ENCODE measurements at regions not wholly inside any gene's neighbourhood (a gene's known extent, or its start where the extent isn't known, plus 50 kb on each side); places are given as distances from the start of the nearest gene placed in this dataset.
A peak's percentile ranks its signal among the peaks of the same experiment; 100 is the strongest.

DNA sequence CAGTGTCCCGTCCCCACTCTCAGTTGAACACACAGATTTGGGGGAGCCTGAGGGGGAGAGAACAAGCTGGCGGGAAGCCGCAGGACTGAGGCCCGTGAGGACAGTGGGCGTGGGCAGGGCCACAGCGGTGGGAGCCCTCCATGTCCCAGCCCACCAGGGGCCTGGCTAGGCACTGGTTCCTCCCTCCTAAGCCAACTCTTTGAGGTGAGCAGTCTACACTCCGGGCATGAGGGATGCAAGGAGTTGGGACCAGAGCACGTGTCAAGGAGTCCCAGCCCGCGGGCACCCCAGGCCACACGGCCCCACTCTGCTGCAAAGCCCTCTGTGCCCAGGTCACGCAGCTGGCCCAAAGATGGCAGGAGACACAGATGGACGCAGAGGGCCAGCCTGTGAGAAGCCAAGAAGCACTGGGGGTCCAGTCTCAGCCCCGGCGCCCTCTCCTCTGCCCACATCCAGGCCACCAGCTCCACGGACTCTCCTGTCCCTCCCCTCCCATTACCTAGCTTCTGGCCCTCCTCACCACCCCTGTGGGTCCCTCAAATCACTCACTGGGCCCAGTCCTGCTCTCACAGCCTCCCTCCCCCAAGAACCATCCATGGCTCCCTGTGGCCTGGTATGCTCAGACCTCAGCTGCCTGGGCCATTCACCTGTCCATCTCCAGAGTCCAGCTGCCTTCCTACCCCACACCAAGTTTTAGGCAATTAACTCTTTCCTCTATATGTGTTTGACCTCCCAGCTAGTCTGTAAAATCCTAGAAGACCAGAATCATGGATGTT, 206.5 kb downstream of the RBFOX3 start:
- Histone ChIP-seq H3K9me2 (replicated peaks; ENCODE audit: low read depth, low read length) (no peaks in the 10 kb centered on the region), H3F3A (ENCODE audit: low read depth) (no peaks in the 10 kb centered on the region), H3K36me3 (ENCODE audit: insufficient read depth, low read length) (no peaks in the 10 kb centered on the region), H3K4me3 (ENCODE audit: low read length, poor library complexity, severe bottlenecking) (no peak overlapping the region), H3K9ac (ENCODE audit: low read depth, low read length, poor library complexity, severe bottlenecking) (no peak overlapping the region), H3K9me3 (ENCODE audit: insufficient read depth, low read depth, low read length) (no peaks in the 10 kb centered on the region), H2AFZ (ENCODE audit: low read length) (no peak overlapping the region), H3K27me3 (ENCODE audit: insufficient read depth, low read length, poor library complexity, severe bottlenecking) (no peaks in the 10 kb centered on the region), H3K79me2 (ENCODE audit: insufficient read depth, low read length) (no peaks in the 10 kb centered on the region), H4K20me1 (ENCODE audit: insufficient read depth, low read length, poor library complexity, severe bottlenecking) (no peaks in the 10 kb centered on the region), H3K4me1 (ENCODE audit: insufficient read depth, low read length, poor library complexity, severe bottlenecking) (peaks cover 4% of the 10 kb centered on the region), H3K4me2 (ENCODE audit: low read depth, low read length, poor library complexity, severe bottlenecking) (no peak overlapping the region)
- no peak for TF ChIP-seq EZH2phosphoT487 (IDR thresholded peaks at IDR 0.05; ENCODE audit: borderline replicate concordance)
- TF ChIP-seq, protein P1, sequence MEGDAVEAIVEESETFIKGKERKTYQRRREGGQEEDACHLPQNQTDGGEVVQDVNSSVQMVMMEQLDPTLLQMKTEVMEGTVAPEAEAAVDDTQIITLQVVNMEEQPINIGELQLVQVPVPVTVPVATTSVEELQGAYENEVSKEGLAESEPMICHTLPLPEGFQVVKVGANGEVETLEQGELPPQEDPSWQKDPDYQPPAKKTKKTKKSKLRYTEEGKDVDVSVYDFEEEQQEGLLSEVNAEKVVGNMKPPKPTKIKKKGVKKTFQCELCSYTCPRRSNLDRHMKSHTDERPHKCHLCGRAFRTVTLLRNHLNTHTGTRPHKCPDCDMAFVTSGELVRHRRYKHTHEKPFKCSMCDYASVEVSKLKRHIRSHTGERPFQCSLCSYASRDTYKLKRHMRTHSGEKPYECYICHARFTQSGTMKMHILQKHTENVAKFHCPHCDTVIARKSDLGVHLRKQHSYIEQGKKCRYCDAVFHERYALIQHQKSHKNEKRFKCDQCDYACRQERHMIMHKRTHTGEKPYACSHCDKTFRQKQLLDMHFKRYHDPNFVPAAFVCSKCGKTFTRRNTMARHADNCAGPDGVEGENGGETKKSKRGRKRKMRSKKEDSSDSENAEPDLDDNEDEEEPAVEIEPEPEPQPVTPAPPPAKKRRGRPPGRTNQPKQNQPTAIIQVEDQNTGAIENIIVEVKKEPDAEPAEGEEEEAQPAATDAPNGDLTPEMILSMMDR (conservative IDR thresholded peaks at IDR 0.05; ENCODE audit: low read length): no peak

DNA sequence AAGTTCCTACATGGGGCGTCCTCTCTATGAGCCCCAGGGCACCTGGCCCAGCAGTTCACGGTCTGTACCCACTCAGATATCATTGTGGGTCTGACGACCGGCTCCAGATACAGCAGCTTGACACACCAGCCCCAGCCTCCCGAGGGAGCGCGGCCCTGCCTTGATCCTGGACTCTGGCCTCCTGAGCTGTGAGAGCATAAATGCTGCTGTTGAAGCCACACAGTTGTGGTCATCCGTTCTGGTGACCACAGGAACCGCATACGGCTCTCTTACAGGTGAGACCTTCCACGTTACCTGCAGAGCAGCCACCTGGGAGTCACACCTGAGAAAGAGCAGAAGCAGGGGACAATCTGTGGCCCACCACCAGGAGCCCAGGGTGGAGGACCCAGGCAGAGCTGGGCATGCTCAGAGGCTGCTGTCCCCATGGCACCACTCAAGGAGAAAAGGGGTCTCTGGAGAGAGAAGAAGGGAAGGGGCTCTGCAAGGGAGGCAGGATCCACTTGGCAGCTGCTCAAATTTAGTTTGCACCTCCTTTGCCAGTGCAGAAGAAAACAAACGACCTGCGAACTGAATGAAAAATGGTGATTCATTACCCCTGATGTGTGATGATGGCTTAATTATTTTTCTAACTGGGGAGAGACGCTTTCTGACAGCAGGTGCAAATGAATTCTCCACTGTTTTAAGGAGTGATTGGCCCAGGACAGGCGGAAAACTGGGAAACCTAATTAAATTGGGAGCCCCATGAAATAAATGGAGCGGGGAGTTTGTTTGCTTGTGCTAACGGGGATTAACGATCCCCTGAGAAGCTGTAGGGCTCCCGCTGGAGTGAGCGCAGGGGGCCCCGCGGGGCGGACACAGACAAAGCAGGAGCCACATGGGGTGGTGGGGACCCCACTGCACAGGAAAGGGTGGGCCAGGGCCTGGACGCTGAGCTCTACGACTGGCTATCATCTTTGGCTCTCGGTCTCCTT, 208.9 kb downstream of the RBFOX3 start:
- TF ChIP-seq EZH2phosphoT487 (IDR thresholded peaks at IDR 0.05; ENCODE audit: borderline replicate concordance): no peak
- TF ChIP-seq, protein P1 (conservative IDR thresholded peaks at IDR 0.05; ENCODE audit: low read length): no peak
- no peaks in the 10 kb centered on the region for H4K20me1 ChIP-seq (ENCODE audit: insufficient read depth, low read length, poor library complexity, severe bottlenecking)
- H3K79me2 ChIP-seq (ENCODE audit: insufficient read depth, low read length): no peaks in the 10 kb centered on the region
- H3K9me2 ChIP-seq (replicated peaks; ENCODE audit: low read depth, low read length): no peaks in the 10 kb centered on the region
- H3K27me3 ChIP-seq (ENCODE audit: insufficient read depth, low read length, poor library complexity, severe bottlenecking): no peaks in the 10 kb centered on the region
- H2AFZ ChIP-seq (ENCODE audit: low read length): no peak overlapping the region; the same call in 1 of the 2 replicates
- H3K36me3 ChIP-seq (ENCODE audit: insufficient read depth, low read length): no peaks in the 10 kb centered on the region
- H3K4me1 ChIP-seq (ENCODE audit: insufficient read depth, low read length, poor library complexity, severe bottlenecking): peaks cover 4% of the 10 kb centered on the region
- H3K4me2 ChIP-seq (ENCODE audit: low read depth, low read length, poor library complexity, severe bottlenecking): peak overlapping the region; percentile 73
- no peaks in the 10 kb centered on the region for H3F3A ChIP-seq (ENCODE audit: low read depth)
- H3K9me3 ChIP-seq (ENCODE audit: insufficient read depth, low read depth, low read length): no peaks in the 10 kb centered on the region
- no peak overlapping the region for H3K9ac ChIP-seq (ENCODE audit: low read depth, low read length, poor library complexity, severe bottlenecking)
- H3K4me3 ChIP-seq (ENCODE audit: low read length, poor library complexity, severe bottlenecking): no peak overlapping the region

DNA sequence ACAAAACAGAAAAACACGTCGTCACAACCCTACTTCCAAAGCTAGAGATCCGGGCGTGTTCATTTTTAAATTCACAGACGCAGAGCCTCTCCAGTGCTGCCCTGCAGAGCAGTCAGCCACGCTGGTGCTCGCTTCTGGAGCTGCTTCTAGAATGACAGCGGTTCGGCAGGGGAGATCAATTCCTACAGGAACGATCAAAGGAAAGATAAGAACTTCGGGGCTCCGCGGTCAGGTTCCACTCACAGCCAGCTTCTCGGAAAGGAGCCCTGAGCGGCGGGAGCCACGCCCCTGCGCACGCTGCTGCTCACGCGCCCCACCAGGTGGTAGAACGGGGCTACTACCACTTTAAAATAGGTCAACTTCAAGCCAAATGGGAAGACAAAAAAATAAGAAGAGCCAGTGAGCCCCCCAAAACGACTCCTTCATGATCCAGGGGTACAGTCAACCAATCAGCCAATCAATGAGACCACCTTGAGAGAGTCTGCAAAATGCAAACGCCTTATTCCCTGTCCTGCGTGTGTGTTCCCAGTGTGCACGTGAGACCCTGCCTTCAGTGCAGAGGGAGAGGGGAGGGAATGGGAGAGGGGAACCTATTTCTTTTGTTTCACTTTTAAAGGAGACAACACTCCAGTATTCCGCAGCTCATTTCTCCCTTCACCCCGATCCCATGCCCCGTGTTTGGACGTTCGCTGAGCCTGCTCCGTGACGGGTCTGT, 209.7 kb downstream of the RBFOX3 start:
- H3K9me2 ChIP-seq (replicated peaks; ENCODE audit: low read depth, low read length): no peaks in the 10 kb centered on the region
- H3K27me3 ChIP-seq (ENCODE audit: insufficient read depth, low read length, poor library complexity, severe bottlenecking): no peaks in the 10 kb centered on the region
- H3K9ac ChIP-seq (ENCODE audit: low read depth, low read length, poor library complexity, severe bottlenecking): no peak overlapping the region
- no peaks in the 10 kb centered on the region for H4K20me1 ChIP-seq (ENCODE audit: insufficient read depth, low read length, poor library complexity, severe bottlenecking)
- no peaks in the 10 kb centered on the region for H3K36me3 ChIP-seq (ENCODE audit: insufficient read depth, low read length)
- no peaks in the 10 kb centered on the region for H3K9me3 ChIP-seq (ENCODE audit: insufficient read depth, low read depth, low read length)
- no peaks in the 10 kb centered on the region for H3K79me2 ChIP-seq (ENCODE audit: insufficient read depth, low read length)
- peaks cover 4% of the 10 kb centered on the region for H3K4me1 ChIP-seq (ENCODE audit: insufficient read depth, low read length, poor library complexity, severe bottlenecking)
- peak overlapping the region; percentile 63 for H3K4me3 ChIP-seq (ENCODE audit: low read length, poor library complexity, severe bottlenecking)
- H2AFZ ChIP-seq (ENCODE audit: low read length): peak overlapping the region; percentile 81
- no peaks in the 10 kb centered on the region for H3F3A ChIP-seq (ENCODE audit: low read depth)
- TF ChIP-seq, protein P1 (conservative IDR thresholded peaks at IDR 0.05; ENCODE audit: low read length): peak; percentile 85
- TF ChIP-seq EZH2phosphoT487 (IDR thresholded peaks at IDR 0.05; ENCODE audit: borderline replicate concordance): no peak
- H3K4me2 ChIP-seq (ENCODE audit: low read depth, low read length, poor library complexity, severe bottlenecking): peak overlapping the region; percentile 73
